K562 (cell line): ENCODE measurements at regions not wholly inside any gene's neighbourhood (a gene's known extent, or its start where the extent isn't known, plus 50 kb on each side); places are given as distances from the start of the nearest gene placed in this dataset.

Experiments used
- ATAC-seq: fragments of 200-7000 bp; cut with Tn5 transposase; 3 replicates; pipeline ENCODE4 v1.9.1; 2020; ENCODE audit warnings: moderate library complexity
- BruUV-seq: library from RNA; stranded (reverse); fragments of 400-500 nt; replicated peaks from 2 replicates; lab custom pipeline; 2021; lab: Mats Ljungman, UMichigan
- CTCF ChIA-PET: fragments of 300-600 bp; formaldehyde crosslinking; extraction: SDS; loops from one replicate; lab custom pipeline; 2021; ENCODE audit warnings: low intra/inter-chr PET ratio; lab: Yijun Ruan, JAX
- POLR2A ChIA-PET: fragments of 300-600, 350-650 bp; sonication (Branson Sonifier 250); formaldehyde crosslinking; extraction: SDS; loops from one replicate; lab custom pipeline; 2021; ENCODE audit warnings: antibody characterized with exemption, inconsistent platforms; lab: Yijun Ruan, JAX
- DNase-seq, 4 experiments: peaks; one replicate each; pipeline versions ENCODE4 v3.0.0 to v3.0.0-alpha.2; 2011 to 2018; ENCODE audit warnings: low spot score in 3 of 4, mixed read lengths in 3 of 4; ENCODE audit errors: extremely low read depth in 1 of 4
- FAIRE-seq: peaks from 2 replicates; lab custom pipeline; 2011; peaks lifted over from hg19 to GRCh38; lab: Jason Lieb, UNC
- H2AFZ ChIP-seq: 2 replicates; pipeline ENCODE4 v1.6.0; 2011; ENCODE audit warnings: low read depth, low read length, control low read depth, inconsistent platforms
- H3K27ac ChIP-seq: fragments of 200-600 bp; 3 replicates; pipeline ENCODE4 v1.8.0; 2011; ENCODE audit warnings: low read depth, mild to moderate bottlenecking, control low read depth, inconsistent platforms, low read length, moderate library complexity, mixed read lengths; ENCODE audit errors: extremely low read depth
- H3K27me3 ChIP-seq, 2 experiments: fragments of 300-600 bp in 1 of 2; 2 replicates in 1 of 2; 3 replicates in 1 of 2; pipeline versions ENCODE4 v1.6.0 to v1.8.0; 2011; ENCODE audit warnings: inconsistent platforms in 2 of 2, low read length in 2 of 2, mild to moderate bottlenecking in 1 of 2, mixed read lengths in 1 of 2, moderate library complexity in 1 of 2; ENCODE audit not compliant: control insufficient read depth in 2 of 2, insufficient read depth in 2 of 2
- H3K36me3 ChIP-seq: fragments of 300-600 bp; 3 replicates; pipeline ENCODE4 v1.8.0; 2011; ENCODE audit warnings: mild to moderate bottlenecking, low read length, inconsistent platforms; ENCODE audit not compliant: control insufficient read depth, insufficient read depth
- H3K4me1 ChIP-seq, 2 experiments: fragments of 200-600 bp in 1 of 2; replicated peaks in 1 of 2; 2 replicates in 1 of 2; 3 replicates in 1 of 2; pipeline versions ENCODE4 v1.5.1 to v1.8.0; 2011; ENCODE audit warnings: inconsistent platforms in 2 of 2, low read length in 2 of 2, mild to moderate bottlenecking in 1 of 2, mixed read lengths in 1 of 2, moderate library complexity in 1 of 2; ENCODE audit not compliant: control insufficient read depth in 2 of 2, insufficient read depth in 2 of 2
- H3K4me2 ChIP-seq: 2 replicates; pipeline ENCODE4 v1.6.1; 2011; ENCODE audit warnings: low read length, control low read depth, inconsistent platforms, mixed read lengths; ENCODE audit not compliant: insufficient read depth
- H3K4me3 ChIP-seq: fragments of 200-600 bp; sonication (generic), shearing (Covaris generic); 2 replicates; pipeline ENCODE4 v1.5.1; 2016; ENCODE audit warnings: control low read depth, inconsistent platforms
- H3K79me2 ChIP-seq: fragments of 200-600 bp; 3 replicates; pipeline ENCODE4 v1.8.0; 2011; ENCODE audit warnings: low read length, inconsistent platforms; ENCODE audit not compliant: control insufficient read depth, insufficient read depth
- H3K9ac ChIP-seq, 2 experiments: 2 replicates each; pipeline versions ENCODE4 v1.6.0 to v1.6.1; 2011; ENCODE audit warnings: low read depth in 2 of 2, low read length in 2 of 2, control low read depth in 1 of 2, inconsistent platforms in 1 of 2, mild to moderate bottlenecking in 1 of 2, mixed read lengths in 1 of 2; ENCODE audit not compliant: insufficient read depth in 1 of 2
- H3K9me1 ChIP-seq: one replicate; pipeline ENCODE4 v1.6.0; 2011; ENCODE audit warnings: inconsistent platforms, mild to moderate bottlenecking, low read length, moderate library complexity; ENCODE audit not compliant: control insufficient read depth, insufficient read depth
- H3K9me3 ChIP-seq: replicated peaks from 2 replicates; pipeline ENCODE4 v1.5.1; 2011; ENCODE audit warnings: low read depth, low read length, inconsistent platforms; ENCODE audit not compliant: control insufficient read depth, insufficient read depth
- H4K20me1 ChIP-seq: replicated peaks from 2 replicates; pipeline ENCODE4 v1.6.1; 2011; ENCODE audit warnings: low read length, inconsistent platforms, mixed read lengths; ENCODE audit not compliant: control insufficient read depth, insufficient read depth
- ARID3B ChIP-seq: fragments of 250-450 bp; sonication (Bioruptor Pico); IDR thresholded peaks from 2 replicates; pipeline ENCODE4 v1.4.0; 2020; ENCODE audit warnings: borderline replicate concordance
- EWSR1 ChIP-seq: fragments of 450-650 bp; IDR thresholded peaks from 2 replicates; pipeline ENCODE4 v1.6.1; 2018; ENCODE audit warnings: borderline replicate concordance, mild to moderate bottlenecking, low read depth, moderate library complexity; ENCODE audit not compliant: partially characterized antibody
- HNRNPK ChIP-seq: fragments of 200-400 bp; formaldehyde crosslinking; IDR thresholded peaks from one replicate; pipeline ENCODE4 v1.6.1; 2018; ENCODE audit warnings: mild to moderate bottlenecking, low read depth, low read length; ENCODE audit not compliant: poor library complexity, severe bottlenecking
- KAT8 ChIP-seq: fragments of 450-650 bp; IDR thresholded peaks from 2 replicates; pipeline ENCODE4 v1.6.1; 2016; ENCODE audit warnings: low read depth, mild to moderate bottlenecking
- MYBL2 ChIP-seq, 2 experiments: fragments of 450-650 bp in 1 of 2; sonication (generic) in 1 of 2; formaldehyde crosslinking in 1 of 2; IDR thresholded peaks; 2 replicates each; pipeline versions ENCODE4 v1.6.1 to v1.8.1; 2017 to 2022; ENCODE audit warnings: borderline replicate concordance in 1 of 2, inconsistent platforms in 1 of 2, low read depth in 1 of 2, mild to moderate bottlenecking in 1 of 2, missing genetic modification reagents in 1 of 2, moderate library complexity in 1 of 2
- MYNN ChIP-seq, 2 experiments: sonication (generic); formaldehyde crosslinking in 1 of 2; IDR thresholded peaks; 2 replicates each; pipeline versions ENCODE4 v1.5.0 to v1.6.1; 2016 to 2020; ENCODE audit warnings: antibody characterized with exemption in 1 of 2, missing genetic modification reagents in 1 of 2
- RBM14 ChIP-seq: fragments of 200-400 bp; formaldehyde crosslinking; IDR thresholded peaks from 2 replicates; pipeline ENCODE4 v1.6.1; 2018; ENCODE audit warnings: low read depth, mild to moderate bottlenecking, low read length, moderate library complexity, borderline replicate concordance; ENCODE audit not compliant: insufficient read depth
- TAF15 ChIP-seq: fragments of 200-400 bp; formaldehyde crosslinking; IDR thresholded peaks from 2 replicates; pipeline ENCODE4 v1.6.1; 2017; ENCODE audit warnings: mild to moderate bottlenecking, low read depth, low read length, moderate library complexity
- ZBTB2 ChIP-seq: fragments of 450-650 bp; IDR thresholded peaks from 2 replicates; pipeline ENCODE4 v1.6.1; 2016; ENCODE audit warnings: antibody characterized with exemption
- ZBTB33 ChIP-seq: sonication (generic); formaldehyde crosslinking; IDR thresholded peaks from 2 replicates; pipeline ENCODE4 v1.8.1; 2023; ENCODE audit warnings: mild to moderate bottlenecking, missing genetic modification reagents
- ZNF175 ChIP-seq: fragments of 200-800 bp; sonication (Bioruptor generic); IDR thresholded peaks from 2 replicates; pipeline ENCODE4 v1.6.1; 2016; ENCODE audit warnings: low read depth, mild to moderate bottlenecking, missing genetic modification characterization, missing compliant biosample characterization
- ZNF764 ChIP-seq: fragments of 250-450 bp; sonication (Bioruptor Pico); IDR thresholded peaks from 2 replicates; pipeline ENCODE4 v1.4.0; 2020; ENCODE audit warnings: low read depth, mild to moderate bottlenecking, moderate library complexity
- ZZZ3 ChIP-seq: fragments of 450-650 bp; IDR thresholded peaks from 2 replicates; pipeline ENCODE4 v1.6.1; 2016; ENCODE audit warnings: antibody characterized with exemption, mild to moderate bottlenecking, moderate library complexity
- WGBS: fragments of 100-300 bp; shearing (Covaris generic); methylation state at CpG from one replicate; pipeline ENCODE4 v1.1.6; 2016; ENCODE audit warnings: low coverage, mixed read lengths; ENCODE audit not compliant: insufficient coverage; ENCODE audit errors: missing lambda C conversion rate; 5-methylcytosine and 5-hydroxymethylcytosine counted together
- in situ Hi-C: fragments of 300-500 bp; cut with MboI; formaldehyde crosslinking; loops from 4 replicates; pipeline ENCODE4 v1.15.0; 2018; ENCODE audit warnings: inconsistent platforms, mixed read lengths
- intact Hi-C: fragments of 100-400 bp; cut with micrococcal nuclease; formaldehyde crosslinking; loops from 2 replicates; pipeline ENCODE4 v1.14.2; 2022

- DNase-seq (no peak), FAIRE-seq (no peak), ATAC-seq (no peak)
- Histone ChIP-seq H3K27me3 (no peaks in the 10 kb centered on the region), H3K79me2 (no peaks in the 10 kb centered on the region), H3K4me2 (no peak overlapping the region), H3K36me3 (no peaks in the 10 kb centered on the region), H2AFZ (no peak overlapping the region), H3K9ac (no peak overlapping the region), H4K20me1 (no peaks in the 10 kb centered on the region), H3K9me3 (no peaks in the 10 kb centered on the region), H3K9me1 (no peaks in the 10 kb centered on the region), H3K4me1 (no peaks in the 10 kb centered on the region), H3K27ac (no peak overlapping the region), H3K4me3 (no peak overlapping the region)
- CTCF ChIA-PET: no interaction called here
- no CpG with 5 or more reads among the region's 1 CpG for WGBS
- no peak for TF ChIP-seq ZBTB2
- TF ChIP-seq MYNN (IDR thresholded peaks at IDR 0.05): no peak
- no peak for TF ChIP-seq MYNN (CRISPR knock-in tag; IDR thresholded peaks at IDR 0.05)
- no peak for TF ChIP-seq EWSR1
- TF ChIP-seq RBM14: no peak
- no peak for TF ChIP-seq TAF15
- no peak for TF ChIP-seq ARID3B (CRISPR knock-in tag)
- TF ChIP-seq ZBTB33 (CRISPR knock-in tag): no peak
- TF ChIP-seq MYBL2 (IDR thresholded peaks at IDR 0.05; ENCODE audit: low read depth): no peak
- no peak for TF ChIP-seq MYBL2 (CRISPR knock-in tag; IDR thresholded peaks at IDR 0.05; ENCODE audit: borderline replicate concordance)
- no peak for TF ChIP-seq ZNF175
- no peak for TF ChIP-seq KAT8
- TF ChIP-seq HNRNPK: no peak
- no peak for TF ChIP-seq ZNF764 (CRISPR knock-in tag)
- no peak for TF ChIP-seq ZZZ3
- in situ Hi-C loops: no loop called here
- POLR2A ChIA-PET: no interaction called here
- intact Hi-C loops: no loop called here
- no TSS peak for BruUV-seq
Measured at GRCh38 chr9:25284365-25284764, 393.9 kb downstream of the TUSC1 start.
